K562 (cell line): ENCODE measurements at regions not wholly inside any gene's neighbourhood (a gene's known extent, or its start where the extent isn't known, plus 50 kb on each side); places are given as distances from the start of the nearest gene placed in this dataset.

ENCODE experiments used
- ATAC-seq: fragments of 200-7000 bp; cut with Tn5 transposase; 3 replicates; pipeline ENCODE4 v1.9.1; 2020; ENCODE audit warnings: moderate library complexity
- BruUV-seq: library from RNA; stranded (reverse); fragments of 400-500 nt; replicated peaks from 2 replicates; lab custom pipeline; 2021; lab: Mats Ljungman, UMichigan
- CTCF ChIA-PET: fragments of 300-600 bp; formaldehyde crosslinking; extraction: SDS; loops from one replicate; lab custom pipeline; 2021; ENCODE audit warnings: low intra/inter-chr PET ratio; lab: Yijun Ruan, JAX
- POLR2A ChIA-PET: fragments of 300-600, 350-650 bp; sonication (Branson Sonifier 250); formaldehyde crosslinking; extraction: SDS; loops from one replicate; lab custom pipeline; 2021; ENCODE audit warnings: antibody characterized with exemption, inconsistent platforms; lab: Yijun Ruan, JAX
- DNase-seq, 4 experiments: peaks; one replicate each; pipeline versions ENCODE4 v3.0.0 to v3.0.0-alpha.2; 2011 to 2018; ENCODE audit warnings: low spot score in 3 of 4, mixed read lengths in 3 of 4; ENCODE audit errors: extremely low read depth in 1 of 4
- FAIRE-seq: peaks from 2 replicates; lab custom pipeline; 2011; peaks lifted over from hg19 to GRCh38; lab: Jason Lieb, UNC
- H2AFZ ChIP-seq: 2 replicates; pipeline ENCODE4 v1.6.0; 2011; ENCODE audit warnings: low read depth, low read length, control low read depth, inconsistent platforms
- H3K27ac ChIP-seq: fragments of 200-600 bp; 3 replicates; pipeline ENCODE4 v1.8.0; 2011; ENCODE audit warnings: low read depth, mild to moderate bottlenecking, control low read depth, inconsistent platforms, low read length, moderate library complexity, mixed read lengths; ENCODE audit errors: extremely low read depth
- H3K27me3 ChIP-seq, 2 experiments: fragments of 300-600 bp in 1 of 2; 2 replicates in 1 of 2; 3 replicates in 1 of 2; pipeline versions ENCODE4 v1.6.0 to v1.8.0; 2011; ENCODE audit warnings: inconsistent platforms in 2 of 2, low read length in 2 of 2, mild to moderate bottlenecking in 1 of 2, mixed read lengths in 1 of 2, moderate library complexity in 1 of 2; ENCODE audit not compliant: control insufficient read depth in 2 of 2, insufficient read depth in 2 of 2
- H3K36me3 ChIP-seq: fragments of 300-600 bp; 3 replicates; pipeline ENCODE4 v1.8.0; 2011; ENCODE audit warnings: mild to moderate bottlenecking, low read length, inconsistent platforms; ENCODE audit not compliant: control insufficient read depth, insufficient read depth
- H3K4me1 ChIP-seq, 2 experiments: fragments of 200-600 bp in 1 of 2; replicated peaks in 1 of 2; 2 replicates in 1 of 2; 3 replicates in 1 of 2; pipeline versions ENCODE4 v1.5.1 to v1.8.0; 2011; ENCODE audit warnings: inconsistent platforms in 2 of 2, low read length in 2 of 2, mild to moderate bottlenecking in 1 of 2, mixed read lengths in 1 of 2, moderate library complexity in 1 of 2; ENCODE audit not compliant: control insufficient read depth in 2 of 2, insufficient read depth in 2 of 2
- H3K4me2 ChIP-seq: 2 replicates; pipeline ENCODE4 v1.6.1; 2011; ENCODE audit warnings: low read length, control low read depth, inconsistent platforms, mixed read lengths; ENCODE audit not compliant: insufficient read depth
- H3K4me3 ChIP-seq: fragments of 200-600 bp; sonication (generic), shearing (Covaris generic); 2 replicates; pipeline ENCODE4 v1.5.1; 2016; ENCODE audit warnings: control low read depth, inconsistent platforms
- H3K79me2 ChIP-seq: fragments of 200-600 bp; 3 replicates; pipeline ENCODE4 v1.8.0; 2011; ENCODE audit warnings: low read length, inconsistent platforms; ENCODE audit not compliant: control insufficient read depth, insufficient read depth
- H3K9ac ChIP-seq, 2 experiments: 2 replicates each; pipeline versions ENCODE4 v1.6.0 to v1.6.1; 2011; ENCODE audit warnings: low read depth in 2 of 2, low read length in 2 of 2, control low read depth in 1 of 2, inconsistent platforms in 1 of 2, mild to moderate bottlenecking in 1 of 2, mixed read lengths in 1 of 2; ENCODE audit not compliant: insufficient read depth in 1 of 2
- H3K9me1 ChIP-seq: one replicate; pipeline ENCODE4 v1.6.0; 2011; ENCODE audit warnings: inconsistent platforms, mild to moderate bottlenecking, low read length, moderate library complexity; ENCODE audit not compliant: control insufficient read depth, insufficient read depth
- H3K9me3 ChIP-seq: replicated peaks from 2 replicates; pipeline ENCODE4 v1.5.1; 2011; ENCODE audit warnings: low read depth, low read length, inconsistent platforms; ENCODE audit not compliant: control insufficient read depth, insufficient read depth
- H4K20me1 ChIP-seq: replicated peaks from 2 replicates; pipeline ENCODE4 v1.6.1; 2011; ENCODE audit warnings: low read length, inconsistent platforms, mixed read lengths; ENCODE audit not compliant: control insufficient read depth, insufficient read depth
- KAT8 ChIP-seq: fragments of 450-650 bp; IDR thresholded peaks from 2 replicates; pipeline ENCODE4 v1.6.1; 2016; ENCODE audit warnings: low read depth, mild to moderate bottlenecking
- KDM1A ChIP-seq, 2 experiments: fragments of 450-650 bp; IDR thresholded peaks; 2 replicates each; pipeline ENCODE4 v1.6.1; 2016; ENCODE audit warnings: mild to moderate bottlenecking in 2 of 2
- POLR2B ChIP-seq: fragments of 450-650 bp; IDR thresholded peaks from 2 replicates; pipeline ENCODE4 v1.6.1; 2018; ENCODE audit warnings: low read depth; ENCODE audit not compliant: partially characterized antibody
- POU5F1 ChIP-seq: fragments of 150-350 bp; IDR thresholded peaks from 2 replicates; pipeline ENCODE4 v1.6.1; 2014; ENCODE audit warnings: borderline replicate concordance, low read length, low read depth, mild to moderate bottlenecking; ENCODE audit not compliant: partially characterized antibody
- RAD51 ChIP-seq: fragments of 450-650 bp; IDR thresholded peaks from 2 replicates; pipeline ENCODE4 v1.7.1; 2016; ENCODE audit warnings: low read depth, mild to moderate bottlenecking, borderline replicate concordance
- SMARCE1 ChIP-seq: fragments of 450-650 bp; IDR thresholded peaks from 2 replicates; pipeline ENCODE4 v1.7.1; 2016; ENCODE audit warnings: mild to moderate bottlenecking
- SMC3 ChIP-seq: conservative IDR thresholded peaks from 2 replicates; pipeline ENCODE4 v1.6.1; 2011; ENCODE audit warnings: low read depth, low read length, improper control_type of control experiment; ENCODE audit not compliant: insufficient read depth
- SRSF7 ChIP-seq: fragments of 200-400 bp; formaldehyde crosslinking; optimal IDR thresholded peaks from 2 replicates; pipeline ENCODE3; 2017; ENCODE audit warnings: mild to moderate bottlenecking, low read depth, low read length
- STAT5B ChIP-seq: fragments of 250-450 bp; sonication (Bioruptor Pico); IDR thresholded peaks from 2 replicates; pipeline ENCODE4 v1.8.0; 2021; ENCODE audit warnings: mild to moderate bottlenecking, inconsistent platforms
- ZNF79 ChIP-seq: fragments of 250-450 bp; sonication (Bioruptor Pico); IDR thresholded peaks from 2 replicates; pipeline ENCODE4 v1.4.0; 2020; ENCODE audit warnings: low read depth, mild to moderate bottlenecking, moderate library complexity
- in situ Hi-C: fragments of 300-500 bp; cut with MboI; formaldehyde crosslinking; loops from 4 replicates; pipeline ENCODE4 v1.15.0; 2018; ENCODE audit warnings: inconsistent platforms, mixed read lengths
- intact Hi-C: fragments of 100-400 bp; cut with micrococcal nuclease; formaldehyde crosslinking; loops from 2 replicates; pipeline ENCODE4 v1.14.2; 2022
- TF ChIP-seq, protein P1 (sequence below): fragments of 450-650 bp; IDR thresholded peaks from 2 replicates; pipeline ENCODE4 v1.6.1; 2017; ENCODE audit warnings: antibody characterized with exemption, mild to moderate bottlenecking

DNA sequence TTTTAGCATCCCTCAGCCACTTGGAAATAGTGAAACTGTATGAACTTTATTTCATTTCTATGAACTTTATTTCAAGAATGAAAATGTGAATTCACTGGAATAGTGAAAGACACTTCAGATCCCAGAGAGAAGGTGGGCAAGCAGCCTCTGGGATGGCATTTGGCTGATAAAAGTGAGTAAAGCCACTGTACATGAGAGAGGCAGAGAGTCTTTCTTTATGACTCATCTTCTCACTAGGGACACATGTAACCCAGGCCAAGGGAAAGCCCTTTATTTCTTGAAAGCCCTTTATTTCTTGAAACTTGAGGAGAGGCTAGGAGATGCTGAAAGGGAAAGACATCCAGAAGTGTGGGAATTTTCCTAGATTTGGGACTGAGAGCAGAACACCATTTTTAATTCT, 148.9 kb upstream of the SMIM30 start:
- no peaks in the 10 kb centered on the region for H3K4me1 ChIP-seq
- no peak overlapping the region for H2AFZ ChIP-seq
- ChIA-PET CTCF (no interaction called here), POLR2A (no interaction called here)
- no peak overlapping the region for H3K27ac ChIP-seq
- H3K9ac ChIP-seq, result no peak overlapping the region
- peaks cover 5% of the 10 kb centered on the region; the same call in 1 of the 2 replicates for H3K9me3 ChIP-seq
- intact Hi-C loops, result no loop called here
- peaks cover 5% of the 10 kb centered on the region; the same call in 1 of the 3 replicates for H3K79me2 ChIP-seq
- H3K36me3 ChIP-seq, result no peaks in the 10 kb centered on the region
- no peak for TF ChIP-seq ZNF79 (CRISPR knock-in tag)
- TF ChIP-seq, protein P1, sequence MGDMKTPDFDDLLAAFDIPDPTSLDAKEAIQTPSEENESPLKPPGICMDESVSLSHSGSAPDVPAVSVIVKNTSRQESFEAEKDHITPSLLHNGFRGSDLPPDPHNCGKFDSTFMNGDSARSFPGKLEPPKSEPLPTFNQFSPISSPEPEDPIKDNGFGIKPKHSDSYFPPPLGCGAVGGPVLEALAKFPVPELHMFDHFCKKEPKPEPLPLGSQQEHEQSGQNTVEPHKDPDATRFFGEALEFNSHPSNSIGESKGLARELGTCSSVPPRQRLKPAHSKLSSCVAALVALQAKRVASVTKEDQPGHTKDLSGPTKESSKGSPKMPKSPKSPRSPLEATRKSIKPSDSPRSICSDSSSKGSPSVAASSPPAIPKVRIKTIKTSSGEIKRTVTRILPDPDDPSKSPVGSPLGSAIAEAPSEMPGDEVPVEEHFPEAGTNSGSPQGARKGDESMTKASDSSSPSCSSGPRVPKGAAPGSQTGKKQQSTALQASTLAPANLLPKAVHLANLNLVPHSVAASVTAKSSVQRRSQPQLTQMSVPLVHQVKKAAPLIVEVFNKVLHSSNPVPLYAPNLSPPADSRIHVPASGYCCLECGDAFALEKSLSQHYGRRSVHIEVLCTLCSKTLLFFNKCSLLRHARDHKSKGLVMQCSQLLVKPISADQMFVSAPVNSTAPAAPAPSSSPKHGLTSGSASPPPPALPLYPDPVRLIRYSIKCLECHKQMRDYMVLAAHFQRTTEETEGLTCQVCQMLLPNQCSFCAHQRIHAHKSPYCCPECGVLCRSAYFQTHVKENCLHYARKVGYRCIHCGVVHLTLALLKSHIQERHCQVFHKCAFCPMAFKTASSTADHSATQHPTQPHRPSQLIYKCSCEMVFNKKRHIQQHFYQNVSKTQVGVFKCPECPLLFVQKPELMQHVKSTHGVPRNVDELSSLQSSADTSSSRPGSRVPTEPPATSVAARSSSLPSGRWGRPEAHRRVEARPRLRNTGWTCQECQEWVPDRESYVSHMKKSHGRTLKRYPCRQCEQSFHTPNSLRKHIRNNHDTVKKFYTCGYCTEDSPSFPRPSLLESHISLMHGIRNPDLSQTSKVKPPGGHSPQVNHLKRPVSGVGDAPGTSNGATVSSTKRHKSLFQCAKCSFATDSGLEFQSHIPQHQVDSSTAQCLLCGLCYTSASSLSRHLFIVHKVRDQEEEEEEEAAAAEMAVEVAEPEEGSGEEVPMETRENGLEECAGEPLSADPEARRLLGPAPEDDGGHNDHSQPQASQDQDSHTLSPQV, result no peak
- no peak for TF ChIP-seq RAD51
- TF ChIP-seq POLR2B, result no peak
- no peak for TF ChIP-seq POU5F1
- TF ChIP-seq SMARCE1, result no peak
- TF ChIP-seq STAT5B (CRISPR knock-in tag), result no peak
- no peak for TF ChIP-seq SRSF7
- no peak for TF ChIP-seq KDM1A (IDR thresholded peaks at IDR 0.05)
- no peak for TF ChIP-seq KAT8
- TF ChIP-seq SMC3, result no peak
- TF ChIP-seq, all 486 proteins: peak for 0
- ATAC-seq (no peak), DNase-seq (no peak), FAIRE-seq (no peak)
- Histone ChIP-seq H4K20me1 (no peaks in the 10 kb centered on the region), H3K27me3 (no peaks in the 10 kb centered on the region), H3K4me2 (no peak overlapping the region), H3K4me3 (no peak overlapping the region), H3K9me1 (no peaks in the 10 kb centered on the region)
- in situ Hi-C loops, result no loop called here
- no TSS peak for BruUV-seq
